DMS53 treated with DMSO at 0.1 percent for 48 hours (cell line): ENCODE measurements at regions not wholly inside any gene's neighbourhood (a gene's known extent, or its start where the extent isn't known, plus 50 kb on each side); places are given as distances from the start of the nearest gene placed in this dataset.
"Not testable (repeated sequence)": the region's sequence is repeated elsewhere in the genome, so short reads cannot be mapped to it uniquely, and the experiment has no call there.

Experiments
- DNase-seq: peaks from one replicate; lab custom pipeline; 2025; ENCODE audit not compliant: unreplicated experiment; lab: John Stamatoyannopoulos, UW

GRCh38 chr11:89614428-89614827, 95.7 kb upstream of the TRIM77 start:
- peak; percentile 29 for DNase-seq

- not testable (repeated sequence) for DNase-seq
These were observed 94.5 kb upstream of the TRIM77 start for GRCh38 chr11:89615642-89616041.

- DNase-seq: not testable (repeated sequence)
These were observed 93.9 kb upstream of the TRIM77 start for GRCh38 chr11:89616161-89616560.

- DNase-seq: peak; percentile 62
These were observed 93.0 kb upstream of the TRIM77 start for GRCh38 chr11:89616999-89617602.

- DNase-seq: not testable (repeated sequence)
These were observed 89.4 kb upstream of the TRIM77 start for GRCh38 chr11:89620721-89621120.

GRCh38 chr11:89625171-89625570, 84.9 kb upstream of the TRIM77 start:
- no peak for DNase-seq

- no peak for DNase-seq
These were observed 83.7 kb upstream of the TRIM77 start for GRCh38 chr11:89626366-89626765.

GRCh38 chr11:89626881-89627280, 83.2 kb upstream of the TRIM77 start:
- not testable (repeated sequence) for DNase-seq

- DNase-seq: no peak
These were observed 76.9 kb upstream of the TRIM77 start for GRCh38 chr11:89633135-89633705.

- not testable (repeated sequence) for DNase-seq
These were observed 69.3 kb upstream of the TRIM77 start for GRCh38 chr11:89640777-89641176.

GRCh38 chr11:89648232-89648631, 61.9 kb upstream of the TRIM77 start:
- DNase-seq: not testable (repeated sequence)

- DNase-seq: not testable (repeated sequence)
These were observed 61.1 kb upstream of the TRIM77 start for GRCh38 chr11:89648996-89649395.

GRCh38 chr11:89654669-89655068, 55.4 kb upstream of the TRIM77 start:
- DNase-seq: not testable (repeated sequence)

- not testable (repeated sequence) for DNase-seq
These were observed 51.3 kb upstream of the TRIM77 start for GRCh38 chr11:89658767-89659166.

- DNase-seq: not testable (repeated sequence)
These were observed 50.7 kb upstream of the TRIM77 start for GRCh38 chr11:89659414-89659813.

GRCh38 chr11:89660234-89660633, 49.9 kb upstream of the TRIM77 start:
- no peak for DNase-seq
